ENCODE measurements at regions not wholly inside any gene's neighbourhood (a gene's known extent, or its start where the extent isn't known, plus 50 kb on each side); places are given as distances from the start of the nearest gene placed in this dataset.
A peak's percentile ranks its signal among the peaks of the same experiment; 100 is the strongest.
"Not testable (repeated sequence)": the region's sequence is repeated elsewhere in the genome, so short reads cannot be mapped to it uniquely, and the experiment has no call there.

DNA sequence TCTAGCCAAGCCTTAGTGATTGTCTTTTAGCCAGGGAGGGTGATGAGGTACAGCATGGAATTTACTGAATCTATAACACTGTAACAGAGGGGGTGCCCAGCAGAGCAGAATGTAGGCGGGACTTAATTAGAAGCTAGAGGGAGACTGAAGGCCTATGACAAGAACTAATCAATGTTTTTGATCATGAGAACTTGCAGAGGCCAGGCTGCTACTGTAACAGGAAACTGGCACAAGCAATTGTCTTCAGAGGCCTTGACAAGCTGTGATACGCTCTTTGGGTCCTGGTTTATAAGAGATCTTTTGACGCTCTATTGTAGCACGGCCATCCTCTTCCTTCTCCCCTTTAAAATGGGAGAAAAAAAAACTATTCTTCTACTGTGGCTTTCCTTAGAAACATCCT is 1297.3 kb downstream of the JRKL start:
- CTCF ChIA-PET, result no interaction called here

DNA sequence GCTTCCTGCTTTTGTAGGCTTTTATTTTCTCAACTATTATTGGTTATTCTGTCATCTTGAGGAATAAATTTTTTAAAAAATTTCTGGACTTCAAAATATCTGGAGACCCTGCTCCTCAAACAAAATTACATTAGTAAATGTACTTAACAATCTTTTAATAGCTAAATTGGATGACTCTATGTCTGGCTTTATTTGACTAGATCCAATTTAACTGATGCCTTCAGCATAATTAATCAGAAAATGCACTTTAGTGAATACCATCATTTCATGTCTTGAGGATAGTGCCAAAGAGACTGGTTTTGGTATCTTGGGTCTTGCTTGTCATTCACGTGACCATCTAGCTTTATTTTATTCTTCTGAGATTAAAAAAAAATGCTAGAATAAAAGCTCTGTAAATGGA is 1301.2 kb downstream of the JRKL start:
- CTCF ChIA-PET, result no interaction called here
- no peak overlapping the region for H3K4me3 ChIP-seq (ENCODE audit: low read depth, low read length)
- POLR2A ChIA-PET, result no interaction called here
- TF ChIP-seq, protein P1, sequence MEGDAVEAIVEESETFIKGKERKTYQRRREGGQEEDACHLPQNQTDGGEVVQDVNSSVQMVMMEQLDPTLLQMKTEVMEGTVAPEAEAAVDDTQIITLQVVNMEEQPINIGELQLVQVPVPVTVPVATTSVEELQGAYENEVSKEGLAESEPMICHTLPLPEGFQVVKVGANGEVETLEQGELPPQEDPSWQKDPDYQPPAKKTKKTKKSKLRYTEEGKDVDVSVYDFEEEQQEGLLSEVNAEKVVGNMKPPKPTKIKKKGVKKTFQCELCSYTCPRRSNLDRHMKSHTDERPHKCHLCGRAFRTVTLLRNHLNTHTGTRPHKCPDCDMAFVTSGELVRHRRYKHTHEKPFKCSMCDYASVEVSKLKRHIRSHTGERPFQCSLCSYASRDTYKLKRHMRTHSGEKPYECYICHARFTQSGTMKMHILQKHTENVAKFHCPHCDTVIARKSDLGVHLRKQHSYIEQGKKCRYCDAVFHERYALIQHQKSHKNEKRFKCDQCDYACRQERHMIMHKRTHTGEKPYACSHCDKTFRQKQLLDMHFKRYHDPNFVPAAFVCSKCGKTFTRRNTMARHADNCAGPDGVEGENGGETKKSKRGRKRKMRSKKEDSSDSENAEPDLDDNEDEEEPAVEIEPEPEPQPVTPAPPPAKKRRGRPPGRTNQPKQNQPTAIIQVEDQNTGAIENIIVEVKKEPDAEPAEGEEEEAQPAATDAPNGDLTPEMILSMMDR (IDR thresholded peaks at IDR 0.05; ENCODE audit: insufficient read depth, low read length, missing control alignments), result no peak
- DNase-seq (ENCODE audit: low read depth, low spot score), result no peak

More for the DNA sequence above, 1297.3 kb downstream of the JRKL start:
- POLR2A ChIA-PET, result no interaction called here
- H3K4me3 ChIP-seq (ENCODE audit: low read depth, low read length), result no peak overlapping the region
- no peak for DNase-seq (ENCODE audit: low read depth, low spot score)
- TF ChIP-seq, protein P1 (IDR thresholded peaks at IDR 0.05; ENCODE audit: insufficient read depth, low read length, missing control alignments), result no peak

DNA sequence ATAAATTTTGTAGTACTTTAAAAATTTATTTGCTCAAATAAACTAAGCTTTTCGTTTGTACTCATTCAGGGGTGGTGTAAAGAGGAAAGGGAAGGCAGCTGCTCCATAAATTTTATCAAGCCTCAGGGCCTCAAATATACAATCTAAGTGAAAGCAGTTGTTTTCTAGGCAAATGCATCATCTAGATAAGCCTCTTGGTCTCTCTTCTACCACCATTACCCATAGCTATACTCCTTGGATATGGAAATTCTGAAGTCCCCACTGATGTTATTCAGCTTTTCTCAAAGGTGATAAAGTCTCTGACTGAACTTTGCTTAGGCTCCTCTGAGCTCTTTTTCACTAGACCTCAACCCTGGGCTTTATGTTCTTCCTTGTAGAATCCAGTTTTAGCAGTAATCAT is 1313.1 kb downstream of the JRKL start:
- no peak for DNase-seq (ENCODE audit: low read depth, low spot score)
- H3K4me3 ChIP-seq (ENCODE audit: low read depth, low read length), result no peak overlapping the region
- CTCF ChIA-PET, result no interaction called here
- TF ChIP-seq, protein P1 (IDR thresholded peaks at IDR 0.05; ENCODE audit: insufficient read depth, low read length, missing control alignments), result no peak
- POLR2A ChIA-PET, result no interaction called here

- ChIA-PET CTCF (no interaction called here), POLR2A (no interaction called here)
- no peak for DNase-seq (ENCODE audit: low read depth, low spot score)
- no peak overlapping the region for H3K4me3 ChIP-seq (ENCODE audit: low read depth, low read length)
- TF ChIP-seq, protein P1 (IDR thresholded peaks at IDR 0.05; ENCODE audit: insufficient read depth, low read length, missing control alignments), result no peak
Measured at GRCh38 chr11:97703851-97704250, 1314.0 kb downstream of the JRKL start.

GRCh38 chr11:97705441-97705840 is 1315.3 kb upstream of the CNTN5 start:
- H3K4me3 ChIP-seq (ENCODE audit: low read depth, low read length); POLR2A ChIA-PET; DNase-seq (ENCODE audit: low read depth, low spot score); CTCF ChIA-PET: not testable (repeated sequence)

DNA sequence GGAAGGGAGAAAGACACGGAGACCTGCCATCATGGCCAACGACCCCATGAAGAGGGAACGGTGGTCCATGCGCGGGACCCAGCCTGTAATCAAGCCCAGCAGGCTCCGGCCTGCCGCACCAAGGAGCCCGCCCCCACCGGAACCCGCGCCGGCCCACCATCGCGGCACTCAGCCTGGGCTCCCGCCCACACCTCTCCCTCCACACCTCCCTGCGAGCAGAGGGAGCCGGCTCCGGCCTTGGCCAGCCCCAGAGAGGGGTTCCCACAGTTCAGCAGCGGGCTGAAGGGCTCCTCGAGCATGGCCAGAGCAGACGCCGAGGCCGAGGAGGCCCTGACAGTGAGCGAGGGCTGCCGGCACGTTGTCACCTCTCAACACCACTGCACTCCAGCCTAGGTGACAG is 1302.8 kb upstream of the CNTN5 start:
- ChIA-PET CTCF (no interaction called here), POLR2A (no interaction called here)
- no peak overlapping the region for H3K4me3 ChIP-seq (ENCODE audit: low read depth, low read length)
- TF ChIP-seq, protein P1 (IDR thresholded peaks at IDR 0.05; ENCODE audit: insufficient read depth, low read length, missing control alignments), result no peak
- DNase-seq (ENCODE audit: low read depth, low spot score), result no peak

- ChIA-PET POLR2A (no interaction called here), CTCF (no interaction called here)
- H3K4me3 ChIP-seq (ENCODE audit: low read depth, low read length), result no peak overlapping the region
- TF ChIP-seq, protein P1 (IDR thresholded peaks at IDR 0.05; ENCODE audit: insufficient read depth, low read length, missing control alignments), result no peak
- DNase-seq (ENCODE audit: low read depth, low spot score), result peak; percentile 63
Measured at GRCh38 chr11:97722065-97722464, 1298.7 kb upstream of the CNTN5 start.
